ENCODE measurements at regions not wholly inside any gene's neighbourhood (a gene's known extent, or its start where the extent isn't known, plus 50 kb on each side); places are given as distances from the start of the nearest gene placed in this dataset.

GRCh38 chr3:24730173-24730572, 235.5 kb upstream of the THRB start:
- TF ChIP-seq POLR2A (IDR thresholded peaks at IDR 0.05) (no peak), POLR2AphosphoS5 (IDR thresholded peaks at IDR 0.05) (no peak)

All from suprapubic skin (tissue), 4 donors.